ENCODE measurements at regions not wholly inside any gene's neighbourhood (a gene's known extent, or its start where the extent isn't known, plus 50 kb on each side); places are given as distances from the start of the nearest gene placed in this dataset.

DNA sequence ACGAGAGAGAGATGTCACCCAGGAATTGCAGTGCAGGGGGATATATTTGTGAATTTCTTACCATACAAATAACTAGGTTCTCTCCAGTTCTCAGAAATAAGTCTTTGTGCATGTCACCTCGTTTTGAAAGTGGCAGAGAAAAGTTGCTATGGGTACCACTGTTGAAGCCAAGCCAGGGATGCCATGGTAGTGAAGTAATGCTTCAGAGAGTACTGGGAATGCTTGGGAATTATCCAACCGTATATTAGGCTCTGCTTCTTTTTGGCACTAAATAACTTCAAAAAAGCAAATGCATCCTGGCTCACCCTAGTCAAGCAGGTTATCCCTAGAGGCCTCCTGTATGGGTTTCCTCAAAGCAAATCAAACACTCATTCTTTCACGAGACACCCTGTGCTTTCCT lies 50.7 kb upstream of the DDX18 start:
- TF ChIP-seq, protein P1, sequence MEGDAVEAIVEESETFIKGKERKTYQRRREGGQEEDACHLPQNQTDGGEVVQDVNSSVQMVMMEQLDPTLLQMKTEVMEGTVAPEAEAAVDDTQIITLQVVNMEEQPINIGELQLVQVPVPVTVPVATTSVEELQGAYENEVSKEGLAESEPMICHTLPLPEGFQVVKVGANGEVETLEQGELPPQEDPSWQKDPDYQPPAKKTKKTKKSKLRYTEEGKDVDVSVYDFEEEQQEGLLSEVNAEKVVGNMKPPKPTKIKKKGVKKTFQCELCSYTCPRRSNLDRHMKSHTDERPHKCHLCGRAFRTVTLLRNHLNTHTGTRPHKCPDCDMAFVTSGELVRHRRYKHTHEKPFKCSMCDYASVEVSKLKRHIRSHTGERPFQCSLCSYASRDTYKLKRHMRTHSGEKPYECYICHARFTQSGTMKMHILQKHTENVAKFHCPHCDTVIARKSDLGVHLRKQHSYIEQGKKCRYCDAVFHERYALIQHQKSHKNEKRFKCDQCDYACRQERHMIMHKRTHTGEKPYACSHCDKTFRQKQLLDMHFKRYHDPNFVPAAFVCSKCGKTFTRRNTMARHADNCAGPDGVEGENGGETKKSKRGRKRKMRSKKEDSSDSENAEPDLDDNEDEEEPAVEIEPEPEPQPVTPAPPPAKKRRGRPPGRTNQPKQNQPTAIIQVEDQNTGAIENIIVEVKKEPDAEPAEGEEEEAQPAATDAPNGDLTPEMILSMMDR (IDR thresholded peaks at IDR 0.05; ENCODE audit: low read length), result no peak
- no peak for TF ChIP-seq EZH2 (IDR thresholded peaks at IDR 0.05; ENCODE audit: borderline replicate concordance, low read length)
